ENCODE measurements at regions not wholly inside any gene's neighbourhood (a gene's known extent, or its start where the extent isn't known, plus 50 kb on each side); places are given as distances from the start of the nearest gene placed in this dataset.

DNA sequence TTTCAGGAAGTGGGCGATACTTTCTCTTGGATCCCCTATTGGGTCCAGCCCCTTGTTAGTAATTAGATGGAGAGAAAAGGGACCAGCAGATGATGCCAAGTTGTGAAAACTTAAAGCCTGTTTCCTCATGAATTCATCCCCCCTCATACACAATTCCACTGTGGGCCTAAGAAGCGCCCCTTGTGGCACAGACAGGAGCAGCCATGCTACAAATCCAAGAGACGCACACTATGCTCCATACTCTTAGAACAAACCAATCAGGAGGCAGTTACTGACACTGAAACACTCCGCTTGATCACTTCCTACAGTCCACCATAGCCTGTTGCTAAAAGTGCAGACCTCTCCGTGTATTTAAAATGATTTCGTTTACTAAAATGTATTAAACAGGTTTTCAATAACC is 111.3 kb upstream of the ARRDC4 start:
- Histone ChIP-seq H3K4me1 (no peaks in the 10 kb centered on the region), H3K36me3 (no peaks in the 10 kb centered on the region), H3K9me3 (no peaks in the 10 kb centered on the region), H3K27me3 (no peaks in the 10 kb centered on the region), H3K27ac (no peak overlapping the region), H3K4me3 (no peak overlapping the region)
- intact Hi-C loops (cut with DNase I; ENCODE audit: low total_unique reads), result no loop called here
- no peak for DNase-seq (ENCODE audit: low spot score in 2 of 2)
- TF ChIP-seq POLR2A (IDR thresholded peaks at IDR 0.05) (no peak), POLR2AphosphoS5 (IDR thresholded peaks at IDR 0.05) (no peak)
- TF ChIP-seq, protein P1, sequence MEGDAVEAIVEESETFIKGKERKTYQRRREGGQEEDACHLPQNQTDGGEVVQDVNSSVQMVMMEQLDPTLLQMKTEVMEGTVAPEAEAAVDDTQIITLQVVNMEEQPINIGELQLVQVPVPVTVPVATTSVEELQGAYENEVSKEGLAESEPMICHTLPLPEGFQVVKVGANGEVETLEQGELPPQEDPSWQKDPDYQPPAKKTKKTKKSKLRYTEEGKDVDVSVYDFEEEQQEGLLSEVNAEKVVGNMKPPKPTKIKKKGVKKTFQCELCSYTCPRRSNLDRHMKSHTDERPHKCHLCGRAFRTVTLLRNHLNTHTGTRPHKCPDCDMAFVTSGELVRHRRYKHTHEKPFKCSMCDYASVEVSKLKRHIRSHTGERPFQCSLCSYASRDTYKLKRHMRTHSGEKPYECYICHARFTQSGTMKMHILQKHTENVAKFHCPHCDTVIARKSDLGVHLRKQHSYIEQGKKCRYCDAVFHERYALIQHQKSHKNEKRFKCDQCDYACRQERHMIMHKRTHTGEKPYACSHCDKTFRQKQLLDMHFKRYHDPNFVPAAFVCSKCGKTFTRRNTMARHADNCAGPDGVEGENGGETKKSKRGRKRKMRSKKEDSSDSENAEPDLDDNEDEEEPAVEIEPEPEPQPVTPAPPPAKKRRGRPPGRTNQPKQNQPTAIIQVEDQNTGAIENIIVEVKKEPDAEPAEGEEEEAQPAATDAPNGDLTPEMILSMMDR (IDR thresholded peaks at IDR 0.05), result no peak

DNA sequence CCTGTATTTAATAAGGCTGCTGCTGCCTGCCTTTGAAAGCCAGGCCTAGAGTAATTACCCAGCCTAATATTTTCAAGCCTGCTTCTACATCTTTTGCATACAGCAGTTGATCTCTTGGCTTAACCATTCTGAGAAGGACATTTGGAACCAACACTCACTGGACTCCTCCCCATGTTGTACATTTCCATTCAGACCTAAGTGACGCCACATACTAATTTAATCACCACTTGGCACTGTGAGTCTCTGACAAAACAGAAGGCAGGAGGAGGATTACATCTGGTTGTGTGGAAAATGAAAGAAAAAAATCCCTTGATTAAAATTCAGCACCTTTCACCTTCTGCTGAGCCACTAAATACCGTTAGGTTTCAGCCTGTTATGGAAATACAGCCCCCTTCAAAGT is 102.2 kb upstream of the ARRDC4 start:
- DNase-seq (ENCODE audit: low spot score in 2 of 2), result no peak
- intact Hi-C loops (cut with DNase I; ENCODE audit: low total_unique reads), result no loop called here
- TF ChIP-seq POLR2A (IDR thresholded peaks at IDR 0.05) (no peak), POLR2AphosphoS5 (IDR thresholded peaks at IDR 0.05) (no peak)
- TF ChIP-seq, protein P1 (IDR thresholded peaks at IDR 0.05), result no peak
- H3K4me1 ChIP-seq, result no peaks in the 10 kb centered on the region
- no peaks in the 10 kb centered on the region for H3K36me3 ChIP-seq
- no peaks in the 10 kb centered on the region for H3K9me3 ChIP-seq
- H3K4me3 ChIP-seq, result no peak overlapping the region
- no peak overlapping the region for H3K27ac ChIP-seq
- no peaks in the 10 kb centered on the region for H3K27me3 ChIP-seq

DNA sequence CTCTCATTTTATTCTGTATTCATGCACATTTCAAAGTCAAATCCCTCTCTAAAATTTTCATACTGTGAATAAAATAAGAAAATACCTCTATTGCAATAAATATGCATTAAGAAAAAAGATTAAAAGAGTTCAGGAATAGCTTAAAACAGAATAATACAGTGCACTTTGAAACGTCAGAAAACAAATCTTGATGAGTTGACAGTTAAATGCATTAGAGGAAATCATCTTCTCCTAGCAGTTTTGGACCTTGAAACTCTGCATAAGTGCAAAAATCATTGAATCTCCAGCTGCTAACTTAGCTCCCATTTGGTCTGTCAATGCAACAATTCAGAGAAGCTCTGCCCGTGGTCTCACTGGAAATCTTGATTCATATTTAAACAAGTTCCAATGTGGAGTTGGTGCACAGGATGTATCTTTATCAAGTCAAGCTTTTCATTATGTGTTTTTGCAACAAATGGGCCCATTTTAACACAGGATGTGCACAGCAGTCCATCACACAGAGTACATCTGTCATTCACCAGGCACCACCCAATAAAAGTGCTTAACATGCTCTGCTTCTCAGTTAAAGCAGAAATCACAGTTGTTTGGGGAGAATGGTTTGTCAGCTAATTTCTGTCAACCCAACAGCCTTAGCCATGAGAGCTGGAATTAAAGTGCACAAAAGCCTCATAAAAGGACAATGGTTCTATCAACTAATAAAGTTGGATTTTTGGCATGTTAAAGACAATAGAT is 98.8 kb upstream of the ARRDC4 start:
- no peaks in the 10 kb centered on the region for H3K4me1 ChIP-seq
- TF ChIP-seq, protein P1 (IDR thresholded peaks at IDR 0.05), result no peak
- TF ChIP-seq POLR2A (IDR thresholded peaks at IDR 0.05), result no peak
- no peak for TF ChIP-seq POLR2AphosphoS5 (IDR thresholded peaks at IDR 0.05)
- no peak for DNase-seq (ENCODE audit: low spot score in 2 of 2)
- intact Hi-C loops (cut with DNase I; ENCODE audit: low total_unique reads), result no loop called here
- H3K27me3 ChIP-seq, result peaks cover 0 to 5% of the 10 kb centered on the region in 2 donors
- H3K4me3 ChIP-seq, result no peak overlapping the region
- H3K9me3 ChIP-seq, result no peaks in the 10 kb centered on the region
- H3K27ac ChIP-seq, result no peak overlapping the region
- no peaks in the 10 kb centered on the region for H3K36me3 ChIP-seq

DNA sequence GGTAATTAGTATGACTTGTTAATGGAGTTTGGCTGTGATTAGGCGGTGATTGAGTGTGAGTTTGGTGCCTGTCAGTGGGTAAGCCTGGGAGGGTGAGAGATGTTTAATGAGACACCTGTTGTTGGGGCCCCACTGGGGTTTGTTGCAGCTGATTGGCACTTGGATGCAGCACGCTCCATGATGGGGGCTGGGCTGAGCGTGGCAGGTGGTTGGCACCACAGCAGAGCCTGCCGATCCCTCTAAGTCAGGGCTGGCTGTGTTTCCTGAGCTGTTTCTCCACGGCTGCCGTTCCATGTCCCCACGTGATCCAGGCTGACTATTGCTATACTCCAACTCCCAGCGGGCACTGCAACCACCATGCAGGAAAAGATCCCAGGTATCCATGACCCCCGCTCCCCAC is 93.5 kb upstream of the ARRDC4 start:
- H3K9me3 ChIP-seq, result no peaks in the 10 kb centered on the region
- H3K27me3 ChIP-seq, result peaks cover 0 to 5% of the 10 kb centered on the region in 2 donors
- no peaks in the 10 kb centered on the region for H3K4me1 ChIP-seq
- intact Hi-C loops (cut with DNase I; ENCODE audit: low total_unique reads), result no loop called here
- H3K4me3 ChIP-seq, result no peak overlapping the region
- TF ChIP-seq POLR2A (IDR thresholded peaks at IDR 0.05) (no peak), POLR2AphosphoS5 (IDR thresholded peaks at IDR 0.05) (no peak)
- TF ChIP-seq, protein P1 (IDR thresholded peaks at IDR 0.05), result no peak
- no peak overlapping the region for H3K27ac ChIP-seq
- H3K36me3 ChIP-seq, result no peaks in the 10 kb centered on the region
- no peak for DNase-seq (ENCODE audit: low spot score in 2 of 2)

DNA sequence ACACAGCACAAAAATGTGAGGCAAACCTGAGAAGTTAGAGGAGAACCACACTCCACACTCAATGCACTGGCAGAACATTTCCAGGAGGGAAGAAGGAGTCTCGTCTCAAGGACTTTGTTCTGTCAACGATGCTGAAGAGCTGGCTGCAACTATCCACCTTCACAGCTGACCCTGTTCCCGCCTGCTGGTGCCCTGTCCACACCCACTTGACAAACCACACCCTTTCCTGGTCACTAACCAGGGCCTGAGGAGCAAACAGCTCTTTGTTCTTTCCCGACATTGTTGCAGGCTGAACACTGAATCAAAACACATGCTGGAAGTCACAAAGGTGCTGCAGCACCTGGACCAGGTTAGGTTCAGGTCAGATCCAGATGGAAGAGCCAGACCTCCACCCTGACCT is 92.6 kb upstream of the ARRDC4 start:
- TF ChIP-seq POLR2A (IDR thresholded peaks at IDR 0.05) (no peak), POLR2AphosphoS5 (IDR thresholded peaks at IDR 0.05) (no peak)
- TF ChIP-seq, protein P1 (IDR thresholded peaks at IDR 0.05), result no peak
- no peaks in the 10 kb centered on the region for H3K9me3 ChIP-seq
- no peak for DNase-seq (ENCODE audit: low spot score in 2 of 2)
- H3K4me3 ChIP-seq, result no peak overlapping the region
- H3K27me3 ChIP-seq, result peaks cover 0 to 5% of the 10 kb centered on the region in 2 donors
- intact Hi-C loops (cut with DNase I; ENCODE audit: low total_unique reads), result no loop called here
- no peaks in the 10 kb centered on the region for H3K4me1 ChIP-seq
- H3K36me3 ChIP-seq, result no peaks in the 10 kb centered on the region
- no peak overlapping the region for H3K27ac ChIP-seq

Data from breast epithelium (tissue), 4 donors.